ENCODE measurements at regions not wholly inside any gene's neighbourhood (a gene's known extent, or its start where the extent isn't known, plus 50 kb on each side); places are given as distances from the start of the nearest gene placed in this dataset.

DNA sequence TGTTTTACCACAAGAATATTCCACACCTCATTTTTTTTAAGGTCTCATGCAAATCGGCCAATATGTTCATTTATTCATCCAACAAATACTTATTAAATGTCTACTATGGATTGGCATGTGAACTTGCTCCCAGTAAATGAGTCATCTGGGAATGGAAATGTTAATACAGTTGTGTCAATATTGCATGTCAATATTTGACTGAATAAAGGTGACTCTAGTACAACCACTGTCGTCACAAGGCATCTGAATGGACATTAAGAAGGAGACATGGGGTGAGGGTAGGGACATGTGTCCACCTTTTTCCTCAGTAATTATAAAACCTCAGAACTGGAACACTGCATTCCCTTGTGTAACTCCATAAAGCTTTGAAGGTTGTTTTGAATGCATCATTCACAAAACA is 365.4 kb downstream of the ADCYAP1 start:
- Mint-ChIP-seq H3K27ac (ENCODE audit: unreplicated experiment) (no peak overlapping the region), H3K9me3 (ENCODE audit: unreplicated experiment) (no peaks in the 10 kb centered on the region), H3K36me3 (ENCODE audit: insufficient read depth, unreplicated experiment) (no peaks in the 10 kb centered on the region), H3K4me3 (ENCODE audit: unreplicated experiment) (no peak overlapping the region), H3K27me3 (ENCODE audit: insufficient read depth, unreplicated experiment) (no peaks in the 10 kb centered on the region), H3K4me1 (ENCODE audit: low read depth, unreplicated experiment) (no peaks in the 10 kb centered on the region)
- H3K4me1 ChIP-seq = no peaks in the 10 kb centered on the region
- BruUV-seq (replicated peaks) = no TSS peak
- H3K9me3 ChIP-seq = no peaks in the 10 kb centered on the region
- no peak for DNase-seq
- intact Hi-C loops (cut with micrococcal nuclease; ENCODE audit: unreplicated experiment) = no loop called here
- no peak overlapping the region for H3K4me3 ChIP-seq (ENCODE audit: low read depth, low read length)
- H3K36me3 ChIP-seq (ENCODE audit: control insufficient read depth, insufficient read depth, low read length) = no peaks in the 10 kb centered on the region
- no peak for TF ChIP-seq CTCF (IDR thresholded peaks at IDR 0.05; ENCODE audit: insufficient read depth in 1 of 2, low read depth in 1 of 2, low read length in 1 of 2, severe bottlenecking in 1 of 2, unreplicated experiment in 1 of 2)
- ChIA-PET POLR2A (no interaction called here), CTCF (no interaction called here)
- H3K27me3 ChIP-seq (replicated peaks; ENCODE audit: control insufficient read depth, insufficient read depth, low read length) = no peaks in the 10 kb centered on the region

DNA sequence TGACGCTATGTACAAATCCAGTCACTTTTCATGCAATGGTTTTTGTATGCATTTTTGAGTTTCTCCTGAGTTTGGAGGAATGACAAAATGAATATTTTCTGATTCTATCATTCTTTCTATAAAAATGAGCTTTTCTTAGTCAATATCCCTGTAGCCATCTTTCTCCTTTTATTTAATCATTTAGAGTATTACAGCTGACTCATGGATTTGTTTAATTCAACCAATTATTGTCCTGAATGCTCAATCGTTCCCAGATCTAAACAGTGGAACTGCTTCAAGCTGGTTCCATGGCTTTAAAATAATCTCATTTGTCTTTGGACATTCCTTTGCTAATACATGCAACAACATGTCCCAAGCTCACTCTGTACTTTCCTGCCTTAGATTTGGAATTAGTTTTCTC is 368.8 kb downstream of the ADCYAP1 start:
- BruUV-seq (replicated peaks) = no TSS peak
- intact Hi-C loops (cut with micrococcal nuclease; ENCODE audit: unreplicated experiment) = no loop called here
- Mint-ChIP-seq H3K4me3 (ENCODE audit: unreplicated experiment) (no peak overlapping the region), H3K36me3 (ENCODE audit: insufficient read depth, unreplicated experiment) (no peaks in the 10 kb centered on the region), H3K27me3 (ENCODE audit: insufficient read depth, unreplicated experiment) (no peaks in the 10 kb centered on the region), H3K27ac (ENCODE audit: unreplicated experiment) (no peak overlapping the region), H3K4me1 (ENCODE audit: low read depth, unreplicated experiment) (no peaks in the 10 kb centered on the region), H3K9me3 (ENCODE audit: unreplicated experiment) (no peaks in the 10 kb centered on the region)
- Histone ChIP-seq H3K36me3 (ENCODE audit: control insufficient read depth, insufficient read depth, low read length) (no peaks in the 10 kb centered on the region), H3K4me3 (ENCODE audit: low read depth, low read length) (no peak overlapping the region), H3K4me1 (no peaks in the 10 kb centered on the region), H3K9me3 (no peaks in the 10 kb centered on the region), H3K27me3 (replicated peaks; ENCODE audit: control insufficient read depth, insufficient read depth, low read length) (no peaks in the 10 kb centered on the region)
- no peak for DNase-seq
- ChIA-PET POLR2A (interaction anchor here (0.5 kb wide), 1 partner anchor 197 kb away, joined by 5 read pairs; no protein-coding TSS in a partner anchor), CTCF (no interaction called here)
- TF ChIP-seq CTCF (IDR thresholded peaks at IDR 0.05; ENCODE audit: insufficient read depth in 1 of 2, low read depth in 1 of 2, low read length in 1 of 2, severe bottlenecking in 1 of 2, unreplicated experiment in 1 of 2) = no peak

DNA sequence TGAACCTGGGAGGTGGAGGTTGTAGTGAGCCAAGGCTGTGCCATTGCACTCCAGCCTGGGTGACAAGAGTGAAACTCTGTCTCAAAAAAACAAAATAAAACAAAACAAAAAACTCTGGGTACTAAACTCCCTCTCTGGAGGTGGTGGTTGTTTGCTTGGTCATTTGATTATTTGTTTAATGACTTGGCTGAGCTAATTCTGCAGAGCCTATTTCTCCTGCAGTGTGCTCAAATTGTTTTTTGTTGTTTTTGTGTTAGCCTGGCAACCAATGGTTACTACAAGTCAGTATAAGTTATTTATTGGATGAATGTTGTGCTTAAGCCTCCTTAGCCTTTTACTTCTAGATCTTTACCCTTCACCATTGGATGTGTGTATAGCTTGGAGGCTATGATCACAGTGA is 387.5 kb downstream of the ADCYAP1 start:
- Mint-ChIP-seq H3K4me3 (ENCODE audit: unreplicated experiment) (no peak overlapping the region), H3K4me1 (ENCODE audit: low read depth, unreplicated experiment) (no peaks in the 10 kb centered on the region), H3K9me3 (ENCODE audit: unreplicated experiment) (no peaks in the 10 kb centered on the region), H3K27ac (ENCODE audit: unreplicated experiment) (no peak overlapping the region), H3K27me3 (ENCODE audit: insufficient read depth, unreplicated experiment) (no peaks in the 10 kb centered on the region), H3K36me3 (ENCODE audit: insufficient read depth, unreplicated experiment) (no peaks in the 10 kb centered on the region)
- ChIA-PET POLR2A (no interaction called here), CTCF (no interaction called here)
- no peak for TF ChIP-seq CTCF (IDR thresholded peaks at IDR 0.05; ENCODE audit: insufficient read depth in 1 of 2, low read depth in 1 of 2, low read length in 1 of 2, severe bottlenecking in 1 of 2, unreplicated experiment in 1 of 2)
- intact Hi-C loops (cut with micrococcal nuclease; ENCODE audit: unreplicated experiment) = no loop called here
- Histone ChIP-seq H3K4me1 (peaks cover 6% of the 10 kb centered on the region; the same call in 1 of the 2 replicates), H3K4me3 (ENCODE audit: low read depth, low read length) (no peak overlapping the region), H3K9me3 (no peaks in the 10 kb centered on the region), H3K36me3 (ENCODE audit: control insufficient read depth, insufficient read depth, low read length) (no peaks in the 10 kb centered on the region), H3K27me3 (replicated peaks; ENCODE audit: control insufficient read depth, insufficient read depth, low read length) (no peaks in the 10 kb centered on the region)
- no TSS peak for BruUV-seq (replicated peaks)
- no peak for DNase-seq

Measured in Caco-2 (cell line).